HG03103 (cell line): ENCODE measurements at regions not wholly inside any gene's neighbourhood (a gene's known extent, or its start where the extent isn't known, plus 50 kb on each side); places are given as distances from the start of the nearest gene placed in this dataset.

Experiments
- ATAC-seq: cut with Tn5 transposase; IDR thresholded peaks from one replicate; pipeline ENCODE4 v1.9.1; 2021; ENCODE audit warnings: low read depth; ENCODE audit not compliant: unreplicated experiment

DNA sequence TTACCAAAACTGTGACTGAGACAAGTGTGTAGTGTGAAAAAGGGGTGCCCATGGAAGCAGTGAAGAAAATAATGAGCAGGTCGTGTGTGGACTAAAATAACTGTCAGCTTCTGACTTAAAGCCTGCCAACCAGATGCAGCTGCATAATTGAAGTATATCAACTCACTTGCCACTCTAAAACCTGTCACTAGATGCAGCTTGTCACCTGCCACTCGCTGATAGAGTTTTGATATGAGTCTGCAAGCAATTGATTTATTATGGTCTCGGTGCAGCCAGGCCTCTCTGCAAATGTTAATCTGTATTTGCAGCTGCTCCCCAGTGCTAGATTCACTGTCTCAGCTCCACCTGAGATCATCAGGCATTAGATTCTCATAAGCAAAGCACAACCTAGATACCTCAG lies 1090.0 kb upstream of the EYS start:
- ATAC-seq: no peak

DNA sequence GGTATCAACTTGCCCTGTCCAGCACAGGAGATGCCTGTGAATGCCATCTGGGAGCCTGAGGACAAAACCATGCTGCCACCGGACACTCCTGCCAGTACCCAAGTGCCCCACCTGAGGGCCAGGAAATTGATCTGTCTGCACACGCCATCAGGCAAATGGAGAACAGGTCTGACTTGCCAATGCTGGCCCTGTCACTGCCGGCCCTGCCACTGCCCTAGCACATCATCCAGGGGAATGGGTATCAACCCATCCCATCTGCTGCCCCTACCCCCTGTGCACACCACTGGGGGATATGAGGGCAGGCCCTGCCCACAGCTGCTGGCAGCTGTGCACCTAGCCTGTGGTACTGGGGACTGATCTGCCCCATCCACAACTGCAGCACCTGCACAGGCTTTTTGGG lies 1081.6 kb upstream of the EYS start:
- ATAC-seq: no peak

DNA sequence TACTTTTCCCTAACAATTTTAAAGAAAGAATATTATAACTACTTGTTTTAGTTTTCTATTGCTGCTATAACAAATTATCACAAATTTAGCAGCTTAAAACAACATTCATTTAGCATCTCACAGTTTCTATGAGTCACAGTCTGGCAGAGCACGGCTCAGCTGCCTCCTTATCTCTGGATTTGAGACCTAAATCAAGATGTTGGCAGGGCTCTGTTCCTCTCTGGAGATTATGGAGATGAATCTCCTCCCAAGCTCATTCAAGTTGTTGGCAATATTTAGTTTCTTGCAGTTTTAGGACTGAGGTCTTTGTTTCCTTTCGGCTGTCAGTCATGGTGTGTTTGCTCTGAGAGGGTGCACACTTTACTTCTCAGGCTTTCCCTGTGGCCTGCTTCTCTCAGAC lies 1065.8 kb upstream of the EYS start:
- ATAC-seq: no peak

DNA sequence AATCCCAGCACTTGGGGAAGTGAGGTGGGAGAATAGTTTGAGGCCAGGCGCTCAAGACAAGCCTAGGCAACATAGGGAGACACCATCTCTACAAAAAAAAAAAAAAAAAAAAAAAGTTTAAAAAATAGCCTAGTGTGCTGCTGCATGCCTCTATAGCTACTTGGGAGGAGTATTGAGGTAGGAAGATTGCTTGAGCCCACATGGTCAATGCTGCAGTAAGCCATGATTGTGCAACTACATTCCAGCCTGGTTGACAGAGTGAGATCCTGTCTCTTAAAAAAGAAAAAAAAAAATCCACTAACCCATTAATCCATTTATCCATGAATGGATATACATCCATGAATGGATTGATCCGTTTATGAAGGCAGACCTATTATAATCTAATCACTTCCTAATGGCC lies 1064.6 kb upstream of the EYS start:
- no peak for ATAC-seq

GRCh38 chr6:66751630-66752029 lies 1044.6 kb upstream of the EYS start:
- ATAC-seq: no peak

DNA sequence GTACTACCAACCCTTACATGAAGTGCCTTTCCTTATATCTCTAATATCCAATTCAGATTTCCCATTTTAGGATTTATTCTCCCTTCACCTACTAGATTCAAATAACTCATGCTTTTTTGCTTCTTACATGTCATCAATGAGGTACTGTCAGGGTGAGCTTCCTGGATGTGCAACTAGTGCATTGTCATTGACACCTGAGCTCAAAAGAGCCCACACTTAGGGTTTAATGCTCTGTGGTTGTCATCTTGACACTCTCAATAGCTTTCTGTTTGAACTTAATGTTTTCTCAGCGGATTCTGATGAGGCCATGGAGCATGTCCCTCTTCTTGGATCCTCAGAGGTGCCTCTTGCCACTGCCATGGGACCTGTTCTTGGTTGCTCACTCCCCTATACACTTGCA lies 1033.3 kb upstream of the EYS start:
- no peak for ATAC-seq

DNA sequence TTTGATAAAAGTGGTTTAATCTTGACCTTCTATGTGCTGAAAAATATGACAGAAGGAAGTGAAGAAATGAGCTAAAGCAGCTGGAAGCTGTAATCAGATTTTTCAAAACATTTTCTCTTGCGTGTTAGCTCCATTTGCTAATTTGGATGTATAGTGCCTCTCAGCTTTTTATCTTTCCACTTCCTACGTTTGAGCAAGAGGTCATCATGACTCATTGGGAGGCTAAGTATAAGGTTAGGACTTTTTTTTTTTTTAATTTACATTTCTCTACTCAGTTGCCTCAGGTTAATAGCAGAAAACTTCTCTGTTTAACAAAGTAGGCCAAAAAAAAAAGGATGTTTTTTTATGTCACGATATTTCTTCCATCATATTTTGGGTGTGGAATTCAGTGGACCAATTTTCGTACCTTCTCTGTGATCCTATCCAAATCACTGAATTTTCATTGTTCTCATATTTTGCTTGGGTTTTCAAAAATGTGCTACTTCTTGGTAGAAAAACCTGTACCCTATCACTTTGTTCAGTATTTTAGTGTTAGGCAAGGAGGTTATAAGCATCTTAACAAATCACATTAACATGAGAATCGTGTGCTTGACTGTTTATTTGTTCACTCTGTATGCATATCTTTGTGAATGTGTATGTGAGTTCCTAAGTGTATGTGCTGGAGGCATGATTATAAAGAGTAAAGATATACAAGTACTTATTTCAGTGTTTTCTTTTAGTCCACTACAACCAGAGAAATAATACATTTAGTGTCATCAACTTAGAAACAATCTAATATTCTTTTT lies 1028.3 kb upstream of the EYS start:
- no peak for ATAC-seq

DNA sequence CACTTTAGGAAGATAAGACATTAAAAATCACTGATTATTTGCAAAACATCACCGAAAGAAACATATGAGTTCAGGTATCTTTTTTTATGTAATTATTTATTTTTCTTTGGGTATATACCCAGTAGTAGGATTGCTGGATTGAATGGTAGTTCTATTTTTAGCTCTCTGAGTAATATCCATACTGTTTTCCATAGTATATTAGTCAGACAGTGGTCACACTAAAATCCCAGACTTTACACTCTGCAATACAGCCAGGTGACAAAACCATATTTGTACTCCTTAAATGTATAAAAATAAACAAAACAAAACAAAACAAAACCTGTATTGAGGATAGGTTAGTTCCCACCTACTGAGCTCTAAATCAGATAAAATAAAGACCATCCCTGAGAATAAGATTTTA lies 1024.3 kb upstream of the EYS start:
- ATAC-seq: no peak

DNA sequence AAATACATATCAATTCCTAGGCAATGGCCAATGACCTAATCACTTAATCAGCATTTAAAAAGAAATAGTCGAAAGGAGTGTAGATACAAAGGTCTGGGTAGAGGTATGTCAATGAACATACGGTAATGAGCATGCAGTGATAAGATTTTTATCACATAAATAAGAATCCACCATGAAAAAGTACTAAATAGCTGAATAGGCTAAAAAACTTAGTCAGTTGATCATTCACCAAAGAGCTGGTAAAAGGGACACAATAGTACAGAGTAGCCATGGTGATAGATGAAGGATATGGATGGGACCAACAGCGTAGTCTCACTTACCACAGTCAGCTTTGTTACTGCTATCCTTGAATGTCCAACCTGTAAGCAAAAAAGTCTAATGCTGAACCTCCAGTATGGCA lies 1018.6 kb upstream of the EYS start:
- ATAC-seq: no peak

- ATAC-seq: no peak
Observed at GRCh38 chr6:66717801-66718200, 1010.8 kb upstream of the EYS start.

GRCh38 chr6:66699385-66699784 lies 992.4 kb upstream of the EYS start:
- no peak for ATAC-seq

GRCh38 chr6:66689608-66690007 lies 982.6 kb upstream of the EYS start:
- no peak for ATAC-seq

- ATAC-seq: no peak
Observed at GRCh38 chr6:66687611-66688140, 980.6 kb upstream of the EYS start.

DNA sequence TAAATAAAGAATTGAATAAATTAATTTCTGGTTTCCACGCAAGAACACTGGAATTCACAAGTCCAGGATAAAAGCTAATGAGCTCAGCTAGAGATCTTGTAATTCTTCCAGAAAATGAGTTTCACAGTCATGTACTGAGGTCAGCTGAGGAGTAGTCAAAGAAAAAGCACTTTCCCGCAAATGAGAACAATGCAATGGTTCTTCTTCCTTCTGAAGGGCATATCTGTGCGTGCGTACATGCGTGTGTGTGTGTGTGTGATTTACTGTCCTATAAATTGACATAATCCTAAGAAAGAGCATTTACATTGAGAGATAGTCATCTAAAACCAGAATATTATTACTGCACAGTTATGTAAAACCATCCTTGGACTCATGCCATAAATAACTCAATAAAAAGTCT lies 968.9 kb upstream of the EYS start:
- ATAC-seq: no peak

GRCh38 chr6:66664112-66664511 lies 957.1 kb upstream of the EYS start:
- no peak for ATAC-seq

DNA sequence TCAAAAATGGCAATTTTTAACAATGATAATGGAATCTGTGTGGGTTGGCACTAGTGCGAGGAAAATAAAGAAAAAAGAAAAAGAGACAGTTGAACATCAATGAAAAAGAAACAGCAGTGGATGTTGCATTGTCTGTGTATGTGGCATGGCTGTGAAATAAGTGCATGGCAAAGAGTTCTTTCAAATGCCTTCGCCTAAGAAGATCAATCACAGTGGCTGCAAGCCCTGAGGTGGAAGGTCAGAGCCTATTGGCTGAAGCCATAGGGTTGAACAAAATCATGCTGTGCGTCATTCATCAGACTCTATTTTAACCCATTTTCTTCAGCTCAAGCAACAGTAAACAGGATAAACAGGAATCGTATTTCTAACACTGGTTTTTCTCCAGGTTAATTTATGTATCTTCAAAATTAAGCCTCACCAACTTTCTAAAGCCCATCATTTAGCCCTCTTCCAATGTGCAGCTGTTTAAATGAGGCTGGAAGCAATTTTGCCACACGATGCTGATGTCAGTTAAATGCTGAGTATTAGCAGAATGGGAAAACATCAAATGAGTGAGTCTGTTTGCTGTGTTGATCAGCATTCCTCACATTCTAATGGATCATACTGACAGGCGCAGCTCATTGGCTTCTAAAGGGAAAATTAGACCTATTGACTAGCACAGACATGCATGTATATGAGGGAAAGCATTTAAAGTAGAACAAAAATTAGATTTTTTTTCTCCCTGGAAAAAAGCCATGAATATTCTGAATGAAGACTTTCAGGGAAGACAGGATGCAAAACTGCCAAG lies 955.9 kb upstream of the EYS start:
- ATAC-seq: no peak

DNA sequence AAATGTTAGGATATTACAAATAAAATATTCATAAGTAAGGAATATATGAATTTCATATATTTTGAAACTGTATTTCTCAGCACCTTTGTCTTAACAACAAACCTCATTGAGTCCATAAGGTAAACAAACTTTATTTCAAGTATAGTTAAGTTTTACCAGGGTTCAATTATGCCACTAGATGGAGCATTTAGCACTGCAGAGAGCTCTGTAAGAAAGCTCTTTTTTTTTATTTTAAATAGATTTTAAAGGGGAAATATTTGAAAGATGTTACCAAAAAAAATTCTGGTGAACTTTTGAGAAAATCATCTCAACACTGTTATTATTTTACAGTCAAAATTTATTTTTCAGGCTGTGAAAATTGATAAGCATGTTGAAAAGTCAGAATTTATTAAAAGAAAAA lies 955.2 kb upstream of the EYS start:
- no peak for ATAC-seq

GRCh38 chr6:66655420-66655819 lies 948.4 kb upstream of the EYS start:
- no peak for ATAC-seq

- no peak for ATAC-seq
Observed at GRCh38 chr6:66638518-66638917, 931.5 kb upstream of the EYS start.

DNA sequence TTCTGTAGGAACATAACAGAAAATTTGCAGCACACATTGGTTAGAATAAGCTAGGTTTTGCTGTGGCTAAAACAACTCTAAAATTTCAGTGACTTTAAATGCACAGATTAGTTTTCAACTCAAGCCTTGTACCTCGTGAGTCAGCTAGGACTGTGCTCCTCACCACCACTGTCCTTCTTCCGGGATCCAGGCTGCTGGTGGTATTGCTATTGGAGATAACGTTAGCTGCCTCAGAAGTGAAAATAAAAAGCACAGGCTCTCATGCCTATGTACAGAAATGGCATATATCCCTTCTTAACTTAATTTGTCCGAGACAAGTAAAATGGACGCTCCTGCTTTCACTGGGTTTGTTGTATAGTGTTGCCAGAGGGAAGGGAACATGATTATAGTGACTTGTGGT lies 931.1 kb upstream of the EYS start:
- ATAC-seq: no peak

- ATAC-seq: no peak
Observed at GRCh38 chr6:66628917-66629316, 921.9 kb upstream of the EYS start.

GRCh38 chr6:66623050-66623449 lies 916.0 kb upstream of the EYS start:
- ATAC-seq: no peak
